ENCODE measurements at regions not wholly inside any gene's neighbourhood (a gene's known extent, or its start where the extent isn't known, plus 50 kb on each side); places are given as distances from the start of the nearest gene placed in this dataset.

DNA sequence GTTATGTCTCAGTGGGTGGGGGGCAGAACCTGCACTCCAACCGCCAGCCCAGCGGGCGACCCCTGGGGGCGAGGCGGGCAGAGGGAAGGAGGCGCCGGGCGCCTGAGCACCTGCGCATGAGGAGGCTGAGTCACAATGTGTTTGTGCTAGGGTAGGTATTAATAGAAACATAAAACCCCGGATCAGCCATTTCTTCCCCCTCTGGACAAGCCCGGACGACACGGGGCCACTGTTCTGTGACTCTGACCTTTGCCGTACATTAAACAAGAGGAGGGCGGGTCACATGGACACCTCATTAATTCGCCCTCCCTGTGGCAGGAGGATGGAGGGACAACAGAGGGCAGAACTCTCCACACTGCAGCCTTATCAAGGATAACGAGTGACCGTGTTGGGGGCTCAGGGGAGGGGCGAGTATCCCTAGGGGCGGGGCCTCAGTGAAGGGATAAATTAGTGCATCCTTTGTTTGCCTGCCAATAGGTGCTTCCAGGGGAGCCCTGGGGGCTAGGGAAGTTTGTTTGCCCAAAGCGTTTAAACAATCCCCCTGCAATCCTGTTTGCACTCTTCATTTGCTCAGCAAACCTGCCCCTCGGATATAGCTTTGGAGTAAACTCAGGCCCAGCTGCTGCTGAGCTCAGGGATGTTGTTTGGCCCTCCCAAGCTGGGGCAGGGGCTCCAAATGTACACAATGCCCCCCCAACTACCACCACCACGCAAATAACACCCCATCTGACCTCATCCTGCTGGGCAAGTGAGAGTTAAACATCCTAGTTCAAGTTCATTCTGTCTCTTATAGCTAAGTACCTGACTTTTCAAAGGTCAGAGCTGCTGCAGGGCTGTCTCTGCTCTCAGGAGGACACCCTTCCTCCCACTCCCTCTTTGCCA is 171.2 kb upstream of the GLI2 start:
- Histone ChIP-seq H3K36me3 (no peaks in the 10 kb centered on the region), H3K4me1 (ENCODE audit: control insufficient read depth in 1 of 2, insufficient read depth in 1 of 2, low read depth in 1 of 2, low read length in 1 of 2) (no peaks in the 10 kb centered on the region), H3K27ac (no peak overlapping the region), H3K9me3 (no peaks in the 10 kb centered on the region), H3K4me3 (ENCODE audit: low read depth in 1 of 2, low read length in 1 of 2) (no peak overlapping the region), H3K27me3 (no peaks in the 10 kb centered on the region)
- TF ChIP-seq CTCF (IDR thresholded peaks at IDR 0.05) = no peak

DNA sequence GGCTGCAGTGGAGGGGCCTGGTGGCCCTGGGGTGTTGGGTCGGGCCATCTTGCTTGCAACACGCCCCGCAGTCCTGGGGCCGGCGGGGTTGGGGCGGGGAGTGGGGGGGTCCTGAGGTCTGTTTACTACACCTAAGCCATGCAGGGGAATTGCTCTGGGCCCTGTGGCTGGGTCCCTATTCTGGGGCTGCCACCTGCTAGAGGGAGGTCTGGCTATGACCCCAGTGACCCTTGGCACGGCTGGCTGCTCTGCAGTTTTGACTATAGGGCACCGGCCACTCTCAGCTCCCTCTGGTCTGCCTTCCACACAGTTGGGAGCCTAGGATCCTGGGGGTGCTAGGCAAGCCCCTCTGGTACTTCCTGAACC is 170.6 kb upstream of the GLI2 start:
- H3K27me3 ChIP-seq = no peaks in the 10 kb centered on the region
- no peak overlapping the region for H3K4me3 ChIP-seq (ENCODE audit: low read depth in 1 of 2, low read length in 1 of 2)
- TF ChIP-seq CTCF (IDR thresholded peaks at IDR 0.05) = no peak
- H3K36me3 ChIP-seq = no peaks in the 10 kb centered on the region
- no peaks in the 10 kb centered on the region for H3K4me1 ChIP-seq (ENCODE audit: control insufficient read depth in 1 of 2, insufficient read depth in 1 of 2, low read depth in 1 of 2, low read length in 1 of 2)
- no peak overlapping the region for H3K27ac ChIP-seq
- no peaks in the 10 kb centered on the region for H3K9me3 ChIP-seq

DNA sequence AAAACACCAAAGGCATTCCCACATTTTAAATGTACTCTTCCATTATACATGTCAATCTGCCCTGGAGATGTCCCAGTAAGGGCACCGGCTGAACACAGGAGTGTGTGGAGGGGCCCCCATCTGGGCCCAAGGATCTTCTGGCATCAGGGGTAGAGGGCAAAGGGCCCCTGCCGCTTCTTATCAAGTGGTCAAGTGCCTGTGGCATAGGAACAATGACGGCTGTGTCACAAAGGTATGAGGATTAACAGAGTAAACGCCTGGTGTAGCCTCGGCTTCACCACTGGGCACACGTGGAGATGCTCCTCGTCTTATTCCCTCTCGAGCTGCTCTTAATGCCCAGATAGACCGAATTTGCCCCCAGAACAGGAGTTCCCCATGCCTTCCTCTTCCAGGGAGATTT is 169.7 kb upstream of the GLI2 start:
- Histone ChIP-seq H3K4me1 (ENCODE audit: control insufficient read depth in 1 of 2, insufficient read depth in 1 of 2, low read depth in 1 of 2, low read length in 1 of 2) (no peaks in the 10 kb centered on the region), H3K36me3 (no peaks in the 10 kb centered on the region), H3K27ac (no peak overlapping the region), H3K27me3 (no peaks in the 10 kb centered on the region), H3K9me3 (no peaks in the 10 kb centered on the region), H3K4me3 (ENCODE audit: low read depth in 1 of 2, low read length in 1 of 2) (no peak overlapping the region)
- no peak for TF ChIP-seq CTCF (IDR thresholded peaks at IDR 0.05)

DNA sequence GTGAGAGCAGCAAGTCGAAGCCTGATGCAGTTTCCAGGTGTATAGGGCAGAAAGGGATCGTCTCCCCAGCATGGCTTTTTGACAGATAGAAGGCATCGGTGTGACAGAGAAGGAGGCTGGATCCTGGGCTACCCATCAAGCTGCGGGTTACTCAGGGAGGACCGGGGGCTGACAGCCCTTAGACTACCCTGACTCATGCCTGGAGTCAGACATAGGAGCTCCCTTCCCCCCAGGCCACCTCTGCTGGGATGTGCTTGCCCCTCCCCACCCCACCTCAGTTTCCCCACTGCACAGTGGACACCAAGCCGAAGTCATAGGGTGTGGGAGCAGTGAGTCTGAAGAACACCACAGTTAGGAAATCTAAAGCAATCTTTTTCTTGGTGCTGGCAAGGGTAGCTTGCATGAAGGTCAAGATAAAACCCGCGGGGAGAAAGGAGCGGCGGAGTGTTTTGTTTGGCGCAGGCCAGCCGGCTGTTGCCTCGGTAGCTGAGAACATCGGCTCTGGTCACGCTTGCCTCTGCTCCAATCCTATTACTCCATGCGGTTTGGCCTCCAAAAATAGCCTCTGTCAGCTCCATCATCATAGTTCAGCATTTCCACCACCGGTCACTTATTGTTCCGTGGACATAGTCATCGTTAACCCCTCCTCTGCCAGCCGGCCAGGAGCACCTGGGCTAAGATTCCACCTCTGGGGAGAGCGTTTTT is 169.2 kb upstream of the GLI2 start:
- no peak for TF ChIP-seq CTCF (IDR thresholded peaks at IDR 0.05)
- H3K27ac ChIP-seq = no peak overlapping the region
- no peaks in the 10 kb centered on the region for H3K4me1 ChIP-seq (ENCODE audit: control insufficient read depth in 1 of 2, insufficient read depth in 1 of 2, low read depth in 1 of 2, low read length in 1 of 2)

GRCh38 chr2:120567128-120567527 is 168.5 kb upstream of the GLI2 start:
- Histone ChIP-seq H3K4me3 (ENCODE audit: low read depth in 1 of 2, low read length in 1 of 2) (no peak overlapping the region), H3K27ac (no peak overlapping the region)
- no peak for TF ChIP-seq CTCF (IDR thresholded peaks at IDR 0.05)

More for the DNA sequence above, 169.2 kb upstream of the GLI2 start:
- Histone ChIP-seq H3K27me3 (no peaks in the 10 kb centered on the region), H3K9me3 (no peaks in the 10 kb centered on the region), H3K36me3 (no peaks in the 10 kb centered on the region), H3K4me3 (ENCODE audit: low read depth in 1 of 2, low read length in 1 of 2) (no peak overlapping the region)

More at GRCh38 chr2:120567128-120567527, 168.5 kb upstream of the GLI2 start:
- no peaks in the 10 kb centered on the region for H3K9me3 ChIP-seq
- H3K4me1 ChIP-seq (ENCODE audit: control insufficient read depth in 1 of 2, insufficient read depth in 1 of 2, low read depth in 1 of 2, low read length in 1 of 2) = no peaks in the 10 kb centered on the region
- peaks cover under 1% of the 10 kb centered on the region for H3K27me3 ChIP-seq
- no peaks in the 10 kb centered on the region for H3K36me3 ChIP-seq

Measured in neutrophil (primary cell).